PC-3 (cell line): ENCODE measurements at regions not wholly inside any gene's neighbourhood (a gene's known extent, or its start where the extent isn't known, plus 50 kb on each side); places are given as distances from the start of the nearest gene placed in this dataset.

Source experiments
- EZH2phosphoT487 ChIP-seq: fragments of 300-600 bp; sonication (generic); IDR thresholded peaks from 2 replicates; pipeline ENCODE4 v1.6.1; 2018; ENCODE audit warnings: mild to moderate bottlenecking, antibody characterized with exemption, low read length, borderline replicate concordance
- TF ChIP-seq, protein P1 (sequence below): fragments of 300-600 bp; sonication (generic); conservative IDR thresholded peaks from 2 replicates; pipeline ENCODE4 v1.5.1; 2017; ENCODE audit warnings: antibody characterized with exemption, low read depth, mild to moderate bottlenecking, low read length

DNA sequence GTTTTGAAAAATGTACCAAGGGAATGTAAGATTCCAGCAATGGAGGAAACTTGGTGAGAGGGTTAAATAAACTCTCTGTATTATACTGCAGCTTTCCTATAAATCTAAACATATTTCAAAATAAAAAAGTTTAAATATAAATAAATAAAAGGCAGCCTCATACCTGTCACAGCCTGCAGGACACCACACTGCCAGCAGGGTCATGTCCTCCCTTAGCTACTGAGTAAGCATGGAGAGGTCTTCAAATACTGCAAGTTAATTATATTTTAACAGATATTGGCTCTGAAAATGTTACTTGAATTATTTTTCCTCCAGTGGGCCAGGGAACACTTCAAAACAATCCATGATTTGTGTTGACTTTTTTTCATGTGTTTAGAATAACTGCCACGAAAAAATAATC is 852.8 kb upstream of the PCDH7 start:
- no peak for TF ChIP-seq EZH2phosphoT487
- TF ChIP-seq, protein P1, sequence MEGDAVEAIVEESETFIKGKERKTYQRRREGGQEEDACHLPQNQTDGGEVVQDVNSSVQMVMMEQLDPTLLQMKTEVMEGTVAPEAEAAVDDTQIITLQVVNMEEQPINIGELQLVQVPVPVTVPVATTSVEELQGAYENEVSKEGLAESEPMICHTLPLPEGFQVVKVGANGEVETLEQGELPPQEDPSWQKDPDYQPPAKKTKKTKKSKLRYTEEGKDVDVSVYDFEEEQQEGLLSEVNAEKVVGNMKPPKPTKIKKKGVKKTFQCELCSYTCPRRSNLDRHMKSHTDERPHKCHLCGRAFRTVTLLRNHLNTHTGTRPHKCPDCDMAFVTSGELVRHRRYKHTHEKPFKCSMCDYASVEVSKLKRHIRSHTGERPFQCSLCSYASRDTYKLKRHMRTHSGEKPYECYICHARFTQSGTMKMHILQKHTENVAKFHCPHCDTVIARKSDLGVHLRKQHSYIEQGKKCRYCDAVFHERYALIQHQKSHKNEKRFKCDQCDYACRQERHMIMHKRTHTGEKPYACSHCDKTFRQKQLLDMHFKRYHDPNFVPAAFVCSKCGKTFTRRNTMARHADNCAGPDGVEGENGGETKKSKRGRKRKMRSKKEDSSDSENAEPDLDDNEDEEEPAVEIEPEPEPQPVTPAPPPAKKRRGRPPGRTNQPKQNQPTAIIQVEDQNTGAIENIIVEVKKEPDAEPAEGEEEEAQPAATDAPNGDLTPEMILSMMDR, result no peak
